HCT116 (cell line): ENCODE measurements at regions not wholly inside any gene's neighbourhood (a gene's known extent, or its start where the extent isn't known, plus 50 kb on each side); places are given as distances from the start of the nearest gene placed in this dataset.

Experiments
- CEBPB ChIP-seq: IDR thresholded peaks from 2 replicates; pipeline ENCODE4 v1.6.1; 2012; ENCODE audit warnings: low read depth
- EZH2phosphoT487 ChIP-seq: fragments of 200-600 bp; IDR thresholded peaks from 2 replicates; pipeline ENCODE4 v1.6.1; 2018; ENCODE audit warnings: antibody characterized with exemption, borderline replicate concordance
- JUND ChIP-seq: IDR thresholded peaks from 2 replicates; pipeline ENCODE4 v1.6.1; 2012
- POLR2A ChIP-seq: IDR thresholded peaks from 2 replicates; pipeline ENCODE4 v1.7.0; 2011; ENCODE audit warnings: borderline replicate concordance; ENCODE audit not compliant: insufficient read depth, insufficient read length; ENCODE audit errors: extremely low read depth
- POLR2AphosphoS5 ChIP-seq: IDR thresholded peaks from 2 replicates; pipeline ENCODE4 v1.6.1; 2011; ENCODE audit warnings: mild to moderate bottlenecking, low read depth, low read length, moderate library complexity
- SIN3A ChIP-seq: IDR thresholded peaks from 2 replicates; pipeline ENCODE4 v1.6.1; 2012; ENCODE audit warnings: low read depth
- SP1 ChIP-seq: IDR thresholded peaks from 2 replicates; pipeline ENCODE4 v1.6.1; 2012; ENCODE audit warnings: low read depth
- TCF7L2 ChIP-seq: IDR thresholded peaks from 2 replicates; pipeline ENCODE4 v1.7.0; 2011; ENCODE audit warnings: borderline replicate concordance, inconsistent platforms; ENCODE audit not compliant: insufficient read depth, insufficient read length; ENCODE audit errors: extremely low read depth
- YY1 ChIP-seq: IDR thresholded peaks from 2 replicates; pipeline ENCODE4 v1.6.1; 2011; ENCODE audit warnings: low read length, low read depth, moderate library complexity, mild to moderate bottlenecking; ENCODE audit not compliant: insufficient replicate concordance; ENCODE audit errors: extremely low read depth
- ZFX ChIP-seq: fragments of 450-650 bp; IDR thresholded peaks from 2 replicates; pipeline ENCODE4 v1.6.1; 2017
- ZNF274 ChIP-seq: fragments of 200-500 bp; sonication (Bioruptor generic); IDR thresholded peaks from 2 replicates; pipeline ENCODE4 v1.6.1; 2014; ENCODE audit warnings: mild to moderate bottlenecking, low read depth, low read length, inconsistent platforms
- TF ChIP-seq, protein P1 (sequence below), 3 experiments: fragments of 200-600 bp in 1 of 3; sonication (generic) in 1 of 3; IDR thresholded peaks in 2 of 3; conservative IDR thresholded peaks in 1 of 3; 2 replicates each; pipeline ENCODE4 v1.5.1; 2012 to 2017; ENCODE audit warnings: low read depth in 2 of 3, low read length in 2 of 3, antibody characterized with exemption in 1 of 3, borderline replicate concordance in 1 of 3, control low read depth in 1 of 3, mild to moderate bottlenecking in 1 of 3, mixed read lengths in 1 of 3, mixed run types in 1 of 3, moderate library complexity in 1 of 3; ENCODE audit not compliant: insufficient read depth in 1 of 3
- TF ChIP-seq, protein P2 (sequence below): IDR thresholded peaks from 2 replicates; pipeline ENCODE4 v1.6.1; 2012
- TF ChIP-seq, protein P3 (sequence below): IDR thresholded peaks from 2 replicates; pipeline ENCODE4 v1.6.1; 2012; ENCODE audit warnings: low read depth

DNA sequence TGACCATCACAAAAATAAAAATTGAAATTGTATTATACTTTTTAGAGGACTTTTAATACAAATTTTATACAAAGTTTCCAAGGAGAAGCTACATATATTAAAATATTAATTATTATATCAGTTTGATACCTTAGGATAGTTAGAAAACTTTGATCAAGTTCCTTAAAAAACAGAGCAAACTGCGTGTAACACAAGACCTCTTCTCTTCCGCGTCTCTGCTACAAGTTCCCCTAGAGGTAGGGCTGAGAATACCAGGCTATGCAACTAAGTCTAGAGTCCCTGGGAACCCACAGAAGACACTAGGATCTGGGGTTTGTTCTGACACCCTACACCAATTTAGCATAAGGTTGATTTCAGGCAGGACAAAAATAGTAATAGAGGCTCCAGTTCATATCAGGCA lies 319.0 kb downstream of the FOXG1 start:
- TF ChIP-seq POLR2A, result no peak
- no peak for TF ChIP-seq POLR2AphosphoS5
- TF ChIP-seq, protein P1, sequence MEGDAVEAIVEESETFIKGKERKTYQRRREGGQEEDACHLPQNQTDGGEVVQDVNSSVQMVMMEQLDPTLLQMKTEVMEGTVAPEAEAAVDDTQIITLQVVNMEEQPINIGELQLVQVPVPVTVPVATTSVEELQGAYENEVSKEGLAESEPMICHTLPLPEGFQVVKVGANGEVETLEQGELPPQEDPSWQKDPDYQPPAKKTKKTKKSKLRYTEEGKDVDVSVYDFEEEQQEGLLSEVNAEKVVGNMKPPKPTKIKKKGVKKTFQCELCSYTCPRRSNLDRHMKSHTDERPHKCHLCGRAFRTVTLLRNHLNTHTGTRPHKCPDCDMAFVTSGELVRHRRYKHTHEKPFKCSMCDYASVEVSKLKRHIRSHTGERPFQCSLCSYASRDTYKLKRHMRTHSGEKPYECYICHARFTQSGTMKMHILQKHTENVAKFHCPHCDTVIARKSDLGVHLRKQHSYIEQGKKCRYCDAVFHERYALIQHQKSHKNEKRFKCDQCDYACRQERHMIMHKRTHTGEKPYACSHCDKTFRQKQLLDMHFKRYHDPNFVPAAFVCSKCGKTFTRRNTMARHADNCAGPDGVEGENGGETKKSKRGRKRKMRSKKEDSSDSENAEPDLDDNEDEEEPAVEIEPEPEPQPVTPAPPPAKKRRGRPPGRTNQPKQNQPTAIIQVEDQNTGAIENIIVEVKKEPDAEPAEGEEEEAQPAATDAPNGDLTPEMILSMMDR (IDR thresholded peaks at IDR 0.05 in 2 of 3, conservative IDR thresholded peaks at IDR 0.05 in 1 of 3; ENCODE audit: borderline replicate concordance in 1 of 3, insufficient read depth in 1 of 3, low read depth in 2 of 3, low read length in 2 of 3), result no peak
- TF ChIP-seq YY1, result no peak
- no peak for TF ChIP-seq EZH2phosphoT487
- TF ChIP-seq CEBPB, result no peak
- no peak for TF ChIP-seq TCF7L2
- TF ChIP-seq ZFX, result no peak
- TF ChIP-seq, protein P2, sequence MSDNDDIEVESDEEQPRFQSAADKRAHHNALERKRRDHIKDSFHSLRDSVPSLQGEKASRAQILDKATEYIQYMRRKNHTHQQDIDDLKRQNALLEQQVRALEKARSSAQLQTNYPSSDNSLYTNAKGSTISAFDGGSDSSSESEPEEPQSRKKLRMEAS, result no peak
- TF ChIP-seq ZNF274, result no peak
- TF ChIP-seq, protein P3, sequence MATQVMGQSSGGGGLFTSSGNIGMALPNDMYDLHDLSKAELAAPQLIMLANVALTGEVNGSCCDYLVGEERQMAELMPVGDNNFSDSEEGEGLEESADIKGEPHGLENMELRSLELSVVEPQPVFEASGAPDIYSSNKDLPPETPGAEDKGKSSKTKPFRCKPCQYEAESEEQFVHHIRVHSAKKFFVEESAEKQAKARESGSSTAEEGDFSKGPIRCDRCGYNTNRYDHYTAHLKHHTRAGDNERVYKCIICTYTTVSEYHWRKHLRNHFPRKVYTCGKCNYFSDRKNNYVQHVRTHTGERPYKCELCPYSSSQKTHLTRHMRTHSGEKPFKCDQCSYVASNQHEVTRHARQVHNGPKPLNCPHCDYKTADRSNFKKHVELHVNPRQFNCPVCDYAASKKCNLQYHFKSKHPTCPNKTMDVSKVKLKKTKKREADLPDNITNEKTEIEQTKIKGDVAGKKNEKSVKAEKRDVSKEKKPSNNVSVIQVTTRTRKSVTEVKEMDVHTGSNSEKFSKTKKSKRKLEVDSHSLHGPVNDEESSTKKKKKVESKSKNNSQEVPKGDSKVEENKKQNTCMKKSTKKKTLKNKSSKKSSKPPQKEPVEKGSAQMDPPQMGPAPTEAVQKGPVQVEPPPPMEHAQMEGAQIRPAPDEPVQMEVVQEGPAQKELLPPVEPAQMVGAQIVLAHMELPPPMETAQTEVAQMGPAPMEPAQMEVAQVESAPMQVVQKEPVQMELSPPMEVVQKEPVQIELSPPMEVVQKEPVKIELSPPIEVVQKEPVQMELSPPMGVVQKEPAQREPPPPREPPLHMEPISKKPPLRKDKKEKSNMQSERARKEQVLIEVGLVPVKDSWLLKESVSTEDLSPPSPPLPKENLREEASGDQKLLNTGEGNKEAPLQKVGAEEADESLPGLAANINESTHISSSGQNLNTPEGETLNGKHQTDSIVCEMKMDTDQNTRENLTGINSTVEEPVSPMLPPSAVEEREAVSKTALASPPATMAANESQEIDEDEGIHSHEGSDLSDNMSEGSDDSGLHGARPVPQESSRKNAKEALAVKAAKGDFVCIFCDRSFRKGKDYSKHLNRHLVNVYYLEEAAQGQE, result no peak
- TF ChIP-seq JUND, result no peak
- no peak for TF ChIP-seq SP1
- TF ChIP-seq SIN3A, result no peak
